ENCODE measurements at regions not wholly inside any gene's neighbourhood (a gene's known extent, or its start where the extent isn't known, plus 50 kb on each side); places are given as distances from the start of the nearest gene placed in this dataset.

DNA sequence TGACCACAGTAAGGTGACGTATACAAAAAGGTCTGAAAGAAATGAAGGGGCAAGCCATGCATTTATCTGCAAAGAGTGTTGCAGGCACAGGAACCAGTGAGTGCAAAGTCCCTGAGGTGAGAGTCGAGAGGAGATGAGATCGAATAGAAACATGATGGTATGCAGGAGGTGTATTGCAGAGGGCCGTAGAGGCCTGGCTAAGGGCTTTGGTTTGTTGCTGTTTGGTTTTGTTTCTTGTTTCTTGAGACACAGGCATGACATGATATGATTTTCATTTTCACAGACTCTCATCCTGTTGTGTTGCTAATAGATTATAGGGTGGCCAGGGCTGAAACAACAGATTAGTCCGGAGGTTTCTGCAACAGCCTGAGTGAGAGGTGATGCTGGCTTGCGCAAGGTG lies 80.4 kb downstream of the HSPH1 start:
- DNase-seq (ENCODE audit: low spot score): no peak

DNA sequence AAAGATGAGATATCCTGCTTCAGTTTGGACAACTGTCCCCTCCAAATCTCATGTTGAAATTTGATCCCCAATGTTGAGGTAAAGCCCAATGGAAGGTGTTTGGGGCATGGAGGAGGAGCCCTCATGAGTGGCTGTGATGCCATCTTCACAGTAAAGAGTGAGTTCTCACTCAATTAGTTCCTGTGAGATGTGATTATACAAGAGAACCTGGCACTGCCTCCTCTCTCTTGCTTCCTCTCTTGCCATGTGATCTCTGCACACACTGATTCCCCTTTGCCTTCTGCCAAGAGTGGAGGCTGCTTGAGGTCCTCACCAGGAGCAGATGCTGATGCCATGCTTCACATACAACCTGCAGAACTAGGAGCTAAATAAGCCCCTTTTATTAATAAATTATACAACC lies 86.9 kb downstream of the HSPH1 start:
- DNase-seq (ENCODE audit: low spot score): no peak

DNA sequence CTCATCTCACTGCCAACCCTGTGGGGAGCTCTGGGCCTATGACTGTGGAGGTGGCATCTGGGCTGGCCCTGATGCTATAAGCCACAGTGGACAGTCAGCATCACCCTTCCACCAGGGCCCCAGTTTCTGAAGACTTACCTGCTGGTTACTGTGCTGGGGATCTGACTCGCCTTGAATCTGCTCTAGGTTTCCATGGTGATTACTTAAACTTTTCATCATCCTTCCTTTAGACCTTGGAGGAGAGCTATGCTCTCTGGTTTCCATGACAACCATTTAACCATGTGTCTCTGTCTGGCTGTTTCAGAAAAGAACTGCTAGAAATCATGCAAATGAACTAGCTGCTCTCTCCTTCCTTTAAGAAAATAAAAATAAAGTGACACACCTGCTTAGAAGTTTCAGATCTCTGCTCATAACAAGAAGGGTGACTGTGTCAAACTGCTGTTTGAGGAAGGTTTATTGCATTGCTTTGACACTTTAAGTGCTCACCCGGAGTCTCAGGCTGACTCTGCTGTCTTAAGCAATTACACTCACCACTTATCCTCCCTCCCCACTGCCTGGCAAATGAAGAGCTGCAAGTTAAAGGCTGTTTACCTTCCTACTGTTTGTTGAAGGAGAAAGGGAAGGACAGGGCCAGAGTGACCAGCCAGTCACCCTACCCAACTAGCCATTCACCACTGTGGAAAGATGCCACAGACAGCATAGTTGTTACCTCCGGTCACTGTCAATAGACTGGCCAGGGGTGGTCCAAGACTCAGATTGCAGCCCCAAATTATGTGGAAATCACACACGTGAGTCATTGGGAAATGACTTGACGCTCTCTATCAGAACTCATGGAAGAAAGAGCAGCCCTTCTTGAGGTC lies 87.6 kb downstream of the HSPH1 start:
- no peak for DNase-seq (ENCODE audit: low spot score)

DNA sequence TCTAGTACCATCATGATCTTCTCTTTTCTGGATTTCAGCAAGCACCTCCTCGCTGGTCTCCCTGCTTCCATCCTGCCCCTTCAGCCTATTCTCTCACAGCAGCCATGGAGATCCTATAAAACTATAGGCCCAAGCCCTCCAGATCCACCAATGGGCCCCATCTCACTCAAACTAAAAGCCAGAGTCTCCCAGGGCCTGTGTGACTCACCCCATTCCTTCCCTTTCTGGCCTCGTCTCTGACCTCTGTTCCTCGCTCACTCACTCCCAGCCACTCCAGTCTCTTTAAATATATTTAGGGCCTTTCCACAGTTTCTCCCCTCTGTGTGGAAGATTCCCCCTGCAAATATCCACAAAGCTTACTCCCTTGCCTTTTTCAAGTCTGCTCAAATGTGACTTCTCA lies 89.7 kb downstream of the HSPH1 start:
- no peak for DNase-seq (ENCODE audit: low spot score)

DNA sequence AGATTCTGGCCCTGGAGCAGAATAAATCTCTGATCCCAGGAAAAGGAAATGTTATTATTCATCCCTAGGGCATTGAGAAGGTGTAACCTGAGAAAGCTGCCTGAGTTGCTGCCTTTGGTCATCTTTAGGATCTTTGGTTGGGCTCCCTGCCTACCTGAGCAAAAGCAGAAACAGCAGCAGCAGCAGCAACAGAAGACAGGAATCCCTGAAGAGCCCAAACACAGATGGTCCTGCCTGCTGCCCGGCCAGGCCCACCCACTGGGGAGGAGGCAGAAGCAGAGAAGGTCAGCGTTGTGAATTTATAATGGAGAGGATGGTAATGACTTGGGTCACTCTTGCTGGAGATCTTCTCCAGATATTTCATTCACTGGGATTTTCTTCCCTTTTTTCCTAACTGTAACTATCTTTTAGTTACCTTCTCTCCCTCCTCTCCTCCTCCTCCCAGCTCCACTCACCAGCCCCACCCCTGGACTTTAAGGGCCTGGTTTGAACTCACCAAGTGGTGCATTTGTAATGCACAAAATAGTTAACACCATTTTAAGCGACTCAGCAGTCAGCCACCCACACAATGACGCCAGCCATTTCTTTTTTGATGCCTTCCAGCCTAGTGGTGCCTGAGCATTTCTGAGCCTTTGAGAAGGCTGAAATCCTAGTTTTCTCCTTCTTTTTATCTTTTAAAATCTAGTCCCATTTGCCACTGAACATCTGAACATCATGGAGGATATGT lies 91.7 kb downstream of the HSPH1 start:
- no peak for DNase-seq (ENCODE audit: low spot score)

DNA sequence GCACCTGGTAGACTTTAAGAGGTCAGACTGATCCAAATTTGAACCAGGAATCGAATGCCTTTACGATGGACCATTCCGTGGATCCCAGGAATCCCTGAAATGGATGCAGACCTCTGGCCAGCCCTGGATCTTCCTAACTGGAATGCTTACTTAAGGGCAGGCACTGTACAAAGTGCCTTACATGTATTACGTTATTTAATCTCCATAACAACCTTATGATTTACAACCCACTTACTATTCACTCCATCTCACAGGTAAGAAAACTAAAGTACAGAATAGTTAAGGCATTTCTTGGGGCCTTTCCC lies 93.6 kb downstream of the HSPH1 start:
- DNase-seq (ENCODE audit: low spot score): no peak

DNA sequence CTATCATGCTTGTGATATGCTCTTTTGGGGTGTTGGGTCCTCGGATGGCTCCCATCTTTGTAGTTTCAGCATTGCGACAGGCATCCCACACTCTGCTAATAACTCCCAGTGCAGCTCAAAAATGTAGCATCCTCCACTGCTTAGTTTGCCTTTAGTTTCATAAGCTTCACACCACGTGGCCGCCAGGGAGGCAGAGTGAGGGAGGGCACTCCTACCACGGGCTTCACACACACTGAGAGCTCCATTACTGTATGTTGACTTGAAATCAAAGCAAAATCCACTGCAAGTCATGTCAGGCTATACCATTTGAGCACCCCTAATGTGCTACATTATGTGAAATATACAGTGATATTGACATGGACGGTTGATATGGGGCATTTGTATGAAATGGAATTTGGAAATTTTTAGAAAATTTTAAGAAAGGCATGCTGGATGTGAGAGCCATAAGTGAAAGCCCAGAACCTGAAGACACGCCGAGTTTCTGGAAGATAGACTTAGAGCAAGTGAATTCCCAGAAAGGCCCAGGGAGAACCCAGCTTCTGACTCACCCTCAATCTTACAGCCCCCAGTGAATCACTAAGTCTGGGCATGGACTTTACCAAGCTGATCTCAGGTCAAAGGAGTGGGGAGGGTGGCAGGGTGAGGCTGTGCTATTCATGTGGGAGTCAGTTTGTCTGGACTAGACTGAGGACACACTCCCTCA lies 94.1 kb downstream of the HSPH1 start:
- no peak for DNase-seq (ENCODE audit: low spot score)

DNA sequence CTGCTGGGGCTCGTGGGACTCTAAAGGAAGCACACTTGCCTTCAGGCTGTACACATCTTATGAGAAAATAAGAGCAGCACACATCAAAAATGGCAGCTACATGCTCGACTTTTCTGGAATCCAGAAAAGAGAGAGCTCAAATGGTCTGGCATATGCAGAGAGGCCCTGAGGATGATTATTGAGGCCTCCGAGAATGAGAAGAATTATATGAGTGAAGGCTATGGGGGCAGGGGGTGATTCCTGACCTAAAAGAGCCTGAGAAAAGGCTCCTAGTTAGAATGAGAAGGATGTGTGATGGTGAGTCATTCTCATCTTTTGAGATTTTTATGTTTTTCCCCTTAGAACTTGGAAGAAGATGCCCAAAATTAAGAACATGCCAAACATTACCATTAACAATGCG lies 97.1 kb downstream of the HSPH1 start:
- DNase-seq (ENCODE audit: low spot score): no peak

DNA sequence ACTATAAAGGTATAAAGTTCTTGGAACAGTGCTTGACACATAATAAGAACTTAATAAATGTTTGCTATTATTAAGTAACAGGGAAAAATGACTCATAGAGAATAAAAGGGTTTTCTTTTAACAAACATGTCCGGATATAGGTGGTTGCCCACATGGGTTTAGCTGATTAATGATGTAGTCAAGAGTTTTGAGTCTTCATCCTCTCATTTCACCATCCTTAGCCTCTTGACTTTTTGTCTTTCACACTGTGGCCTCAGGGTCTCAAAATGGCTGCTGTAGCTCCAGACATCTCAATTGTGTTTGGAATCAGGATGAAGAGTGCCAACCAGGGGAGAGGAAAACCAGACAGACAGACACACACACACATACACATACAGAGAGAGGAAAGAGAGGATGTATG lies 97.9 kb downstream of the HSPH1 start:
- DNase-seq (ENCODE audit: low spot score): no peak

DNA sequence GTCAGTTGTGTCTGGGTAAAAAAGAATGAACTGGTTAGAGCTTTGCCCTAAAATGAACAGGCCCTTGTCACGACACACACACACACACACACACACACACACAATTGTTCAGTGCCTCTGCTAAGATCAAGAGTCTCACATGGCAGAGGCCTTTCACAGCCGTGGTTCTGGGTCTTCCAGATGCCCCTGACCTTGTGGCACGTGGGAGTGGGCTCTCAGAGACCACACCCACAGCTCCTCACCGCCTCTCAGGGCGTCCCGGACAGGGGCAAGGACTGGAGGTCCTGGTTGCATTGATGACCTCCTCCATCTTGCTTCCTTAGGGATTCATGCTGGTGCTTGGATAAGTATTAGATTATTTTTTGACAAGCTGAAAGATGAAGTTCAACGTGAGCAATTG lies 101.0 kb downstream of the HSPH1 start:
- no peak for DNase-seq (ENCODE audit: low spot score)

DNA sequence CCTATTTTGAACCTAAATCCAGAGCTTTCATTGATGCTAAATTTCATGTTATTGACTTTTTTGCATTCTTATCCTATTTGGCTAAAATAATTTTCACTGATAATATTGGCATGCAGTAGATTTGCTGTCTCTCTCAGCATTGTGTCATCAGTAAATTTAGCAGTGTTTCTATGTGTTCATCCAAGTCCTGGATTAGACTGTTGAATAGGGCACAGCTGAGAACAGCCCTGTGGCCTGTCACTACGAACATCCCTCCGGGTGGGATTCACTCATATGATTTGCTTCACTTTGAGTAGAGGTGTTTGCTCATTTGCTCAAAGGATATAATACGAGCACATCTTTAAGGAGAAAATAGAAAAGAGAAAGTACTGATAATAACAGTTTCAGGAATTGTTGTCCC lies 101.5 kb downstream of the HSPH1 start:
- DNase-seq (ENCODE audit: low spot score): no peak

DNA sequence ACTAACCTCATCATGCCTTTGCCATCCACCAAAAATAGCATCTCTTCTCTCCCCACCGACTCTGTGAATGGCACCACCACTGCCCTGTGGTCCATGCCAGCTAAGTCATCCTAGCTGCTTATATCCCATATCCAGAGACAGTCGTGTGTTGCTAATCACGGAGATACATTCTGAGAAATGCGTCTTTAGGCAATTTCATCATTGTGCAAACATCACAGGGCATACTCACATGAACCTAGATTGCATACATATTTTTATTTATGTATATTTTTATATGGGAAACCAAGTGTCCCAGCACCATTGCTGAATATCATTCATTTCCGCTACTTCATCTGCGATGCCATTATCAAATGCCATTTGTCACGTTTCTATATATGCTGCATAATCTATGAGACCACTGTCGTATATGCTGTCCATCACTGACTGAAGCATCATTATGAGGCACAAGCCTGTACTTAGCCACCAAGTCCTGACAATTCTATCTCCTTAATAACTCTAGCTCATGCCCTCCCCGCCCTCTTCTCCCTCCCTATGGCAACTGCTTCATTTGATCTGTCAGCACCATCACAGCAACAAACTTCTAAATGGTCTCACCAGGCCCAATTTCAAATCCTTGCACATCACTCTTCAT lies 104.2 kb downstream of the HSPH1 start:
- DNase-seq (ENCODE audit: low spot score): no peak

DNA sequence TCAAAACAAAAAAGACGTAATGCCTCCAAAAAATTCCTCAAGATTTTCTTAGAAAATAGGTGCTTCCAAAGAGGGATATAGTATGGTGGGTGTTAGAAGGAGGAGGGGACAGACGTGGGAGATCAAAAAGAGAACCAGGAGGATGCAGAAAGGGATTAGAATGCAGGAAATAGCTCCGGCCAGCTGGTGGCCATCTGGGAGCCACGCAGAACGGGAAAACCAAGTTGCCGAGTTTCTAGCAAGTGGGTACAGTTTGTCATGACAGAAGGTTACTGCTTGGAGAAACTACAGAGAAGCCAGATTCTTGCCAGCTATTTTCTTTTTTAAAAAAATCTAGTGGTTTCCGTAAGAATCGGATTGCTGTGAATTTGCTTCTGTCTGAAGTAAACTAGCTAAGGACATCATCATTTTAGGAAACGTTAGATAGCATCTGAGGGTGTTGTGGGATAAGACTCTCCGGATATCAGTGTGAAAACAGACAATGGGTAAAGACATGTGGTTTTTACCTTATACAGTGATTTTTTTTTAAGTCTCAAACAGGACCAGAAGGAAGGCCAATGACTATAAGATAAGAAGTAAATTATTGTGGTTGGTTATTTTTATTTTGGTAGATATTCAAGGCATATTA lies 104.9 kb downstream of the HSPH1 start:
- DNase-seq (ENCODE audit: low spot score): no peak

DNA sequence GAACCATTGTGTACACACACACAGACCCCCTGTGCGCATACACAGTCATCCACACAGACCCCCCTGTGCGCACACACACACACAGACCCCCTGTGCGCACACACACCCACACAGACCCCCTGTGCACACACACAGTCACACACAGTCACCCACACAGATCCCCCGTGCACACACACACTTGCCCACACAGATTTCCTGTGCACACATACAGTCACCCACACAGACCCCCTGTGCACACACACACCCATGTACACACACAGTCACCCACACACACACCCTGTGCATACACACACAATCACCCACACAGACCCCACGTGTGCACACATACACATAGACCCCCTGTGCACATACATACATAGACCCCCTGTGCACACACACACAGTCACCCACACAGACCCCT lies 106.1 kb downstream of the HSPH1 start:
- no peak for DNase-seq (ENCODE audit: low spot score)

DNA sequence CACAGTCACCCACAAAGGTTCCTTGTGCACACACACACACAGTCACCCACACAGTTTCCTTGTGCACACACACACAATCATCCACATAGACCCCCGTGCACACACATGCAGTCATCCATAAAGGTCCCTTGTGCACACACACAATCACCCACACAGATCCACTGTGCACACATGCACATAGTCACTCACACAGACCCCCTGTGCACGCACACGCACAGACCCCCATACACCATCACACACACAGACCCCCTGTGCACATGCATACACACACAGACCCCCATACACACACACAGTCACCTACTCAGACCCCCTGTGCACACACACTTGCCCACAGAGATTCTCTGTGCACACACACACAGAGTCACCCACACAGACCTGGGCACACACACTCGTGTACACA lies 107.1 kb downstream of the HSPH1 start:
- no peak for DNase-seq (ENCODE audit: low spot score)

DNA sequence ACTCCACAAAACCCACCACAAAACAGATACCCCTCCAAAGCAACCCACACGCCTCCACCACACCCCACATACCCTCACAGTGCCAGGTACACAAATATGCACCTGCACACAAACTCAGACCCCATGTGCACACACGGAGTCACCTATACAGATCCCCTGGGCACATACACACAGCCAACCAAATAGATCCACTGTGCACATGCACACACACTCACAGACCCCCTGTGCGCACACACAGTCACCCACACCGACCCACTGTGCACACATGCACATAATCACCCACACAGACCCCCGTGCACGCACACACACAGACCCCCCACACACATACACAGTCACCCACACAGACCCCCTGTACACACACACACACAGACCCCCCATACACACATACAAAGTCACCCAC lies 107.8 kb downstream of the HSPH1 start:
- no peak for DNase-seq (ENCODE audit: low spot score)

DNA sequence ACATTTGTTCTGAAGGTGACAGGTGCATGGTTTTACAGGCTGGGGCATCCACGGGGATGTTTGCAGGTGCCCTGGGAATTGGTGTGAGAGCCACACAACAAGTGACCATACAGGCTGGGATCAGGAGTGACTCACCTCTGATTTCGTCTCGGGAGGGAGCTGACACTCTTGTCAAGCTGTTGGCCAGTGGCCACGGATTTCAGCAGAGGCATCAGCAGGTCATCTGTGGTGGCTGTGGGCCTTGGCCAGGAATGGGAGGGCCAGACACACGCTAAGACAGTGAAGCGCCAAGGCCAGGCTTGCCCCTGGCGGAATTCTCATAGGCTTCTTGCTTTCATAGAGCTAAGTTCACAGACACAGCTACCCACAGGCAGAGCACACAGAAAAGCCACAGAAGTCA lies 108.6 kb downstream of the HSPH1 start:
- DNase-seq (ENCODE audit: low spot score): no peak

DNA sequence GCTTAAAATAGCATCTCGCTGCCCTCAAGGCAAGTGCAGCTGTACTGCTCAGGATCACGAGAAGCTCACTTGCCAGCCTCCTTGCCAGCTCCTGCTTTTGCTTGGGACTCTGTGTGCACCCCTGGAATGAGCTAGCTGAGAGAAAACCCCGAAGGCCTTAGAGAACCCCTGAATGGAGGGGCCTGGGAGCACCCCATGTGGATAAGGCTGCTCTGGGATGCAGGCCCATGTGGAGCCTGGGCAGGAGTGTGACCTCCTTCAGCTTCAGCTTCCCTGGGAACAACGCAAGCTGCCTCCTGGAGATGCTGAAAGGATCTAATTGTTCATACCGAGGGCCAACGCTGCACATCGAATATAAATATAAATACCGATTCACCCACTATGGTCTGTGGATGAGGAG lies 109.2 kb downstream of the HSPH1 start:
- no peak for DNase-seq (ENCODE audit: low spot score)

DNA sequence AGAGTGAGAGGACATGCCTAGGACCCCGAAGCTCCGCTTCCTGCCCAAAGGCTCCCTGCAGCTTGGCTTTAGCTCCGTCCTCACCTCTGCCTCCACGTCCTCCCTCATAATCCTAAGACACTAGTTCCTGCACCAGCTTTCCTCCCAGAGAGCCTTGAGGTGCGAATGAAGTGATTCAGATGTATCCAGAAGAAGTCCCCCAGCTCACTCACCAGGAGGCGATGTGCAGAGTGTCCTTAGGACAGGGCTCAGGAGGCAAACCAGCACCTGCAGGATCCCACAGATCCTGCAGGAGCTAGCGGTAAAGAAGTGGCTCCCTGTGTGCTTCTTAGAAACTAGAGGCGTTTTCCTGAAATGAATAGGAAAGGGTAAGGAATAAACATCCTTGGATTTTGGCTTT lies 109.7 kb downstream of the HSPH1 start:
- peak; percentile 25 for DNase-seq (ENCODE audit: low spot score)

DNA sequence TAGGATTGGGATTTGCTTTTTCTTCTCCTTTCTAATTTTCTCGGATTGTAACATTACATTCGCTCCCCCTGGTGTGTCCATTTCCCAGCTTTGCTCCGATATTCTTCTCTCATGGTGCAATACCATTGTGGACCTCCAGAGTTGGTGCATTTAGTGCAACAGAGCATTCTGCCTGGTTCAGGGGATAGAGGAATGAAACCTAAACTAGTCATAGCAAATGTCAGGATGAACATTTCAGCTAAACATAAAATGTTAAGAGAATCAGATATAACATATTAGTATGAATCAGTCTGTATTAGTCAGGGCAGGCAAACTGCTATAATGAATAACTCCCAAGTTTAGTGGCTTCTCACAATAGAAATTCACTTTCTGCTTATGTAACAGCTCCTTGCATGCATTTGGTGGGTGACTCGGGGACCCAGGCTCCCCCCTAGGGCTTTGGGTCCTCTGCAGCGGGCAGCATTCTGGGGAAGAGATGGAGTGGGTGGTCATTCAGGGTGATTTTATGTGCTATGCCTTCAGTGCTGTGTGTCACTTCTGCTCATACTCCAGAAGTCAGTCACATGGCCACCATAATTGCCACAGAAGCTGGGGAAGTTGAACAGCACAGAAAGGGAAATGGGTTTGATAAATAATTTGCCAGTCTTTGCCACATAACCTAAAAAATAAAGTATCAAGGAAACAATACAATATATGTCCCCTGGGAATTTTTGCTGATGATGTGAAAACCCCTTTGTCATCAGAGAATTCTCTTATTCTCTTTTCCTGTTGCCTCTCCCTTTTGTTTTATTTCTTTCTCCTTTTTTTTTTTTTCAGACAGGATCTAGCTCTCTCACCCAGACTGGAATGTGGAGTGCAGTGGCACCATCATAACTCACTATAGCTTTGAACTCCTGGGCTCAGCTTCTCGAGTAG lies 111.0 kb downstream of the HSPH1 start:
- DNase-seq (ENCODE audit: low spot score): no peak

DNA sequence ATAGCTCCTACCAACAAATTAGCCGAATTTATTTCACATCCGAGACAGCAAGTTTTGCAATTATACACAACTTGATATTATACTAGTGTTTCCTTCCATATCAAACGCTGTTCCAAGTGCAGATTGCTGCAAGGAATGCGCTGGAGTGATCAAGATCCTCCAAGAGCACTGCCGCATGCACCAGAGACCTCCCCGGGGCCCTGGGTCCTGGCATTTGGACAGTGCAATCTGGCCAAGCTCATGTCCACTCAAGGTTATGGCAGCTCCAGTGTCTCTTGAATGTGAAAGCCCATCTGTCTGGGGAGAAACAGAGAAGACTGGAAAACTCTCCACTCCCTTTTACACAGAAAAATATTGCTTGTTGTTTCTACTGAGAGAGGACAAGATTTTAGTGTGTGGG lies 111.9 kb downstream of the HSPH1 start:
- no peak for DNase-seq (ENCODE audit: low spot score)
